ENCODE measurements at regions not wholly inside any gene's neighbourhood (a gene's known extent, or its start where the extent isn't known, plus 50 kb on each side); places are given as distances from the start of the nearest gene placed in this dataset.

- TF ChIP-seq CTCF (IDR thresholded peaks at IDR 0.05; ENCODE audit: borderline replicate concordance, extremely low read depth, low read length, poor library complexity, severe bottlenecking) (no peak), EZH2 (IDR thresholded peaks at IDR 0.05; ENCODE audit: borderline replicate concordance, low read depth, low read length, severe bottlenecking) (no peak)
Measured at GRCh38 chr6:23243854-23244253, 674.5 kb downstream of the HDGFL1 start.

Data from DND-41 (cell line).